ENCODE measurements at regions not wholly inside any gene's neighbourhood (a gene's known extent, or its start where the extent isn't known, plus 50 kb on each side); places are given as distances from the start of the nearest gene placed in this dataset.

- no peak overlapping the region for H3K27ac ChIP-seq (ENCODE audit: low read length)
- no peaks in the 10 kb centered on the region for H3K4me1 ChIP-seq (ENCODE audit: low read length)
- H4K20me1 ChIP-seq (ENCODE audit: insufficient read depth, low read length), result no peaks in the 10 kb centered on the region
- DNase-seq, result no peak
- no peak overlapping the region for H3K4me3 ChIP-seq (ENCODE audit: low read length)
- TF ChIP-seq EZH2 (optimal IDR thresholded peaks at IDR 0.05; ENCODE audit: low read depth, low read length) (no peak), CTCF (IDR thresholded peaks at IDR 0.05; ENCODE audit: low read length) (no peak), EZH2phosphoT487 (IDR thresholded peaks at IDR 0.05; ENCODE audit: low read length) (no peak)
- H3F3A ChIP-seq (ENCODE audit: insufficient read depth, low read length), result no peaks in the 10 kb centered on the region
- no peak overlapping the region for H3K9ac ChIP-seq (ENCODE audit: low read length)
- H3K36me3 ChIP-seq (replicated peaks; ENCODE audit: insufficient read depth, low read length), result no peaks in the 10 kb centered on the region
- H3K27me3 ChIP-seq (replicated peaks; ENCODE audit: insufficient read depth, low read length), result no peaks in the 10 kb centered on the region
- no peak overlapping the region for H2AFZ ChIP-seq (ENCODE audit: low read length)
- no peaks in the 10 kb centered on the region for H3K9me2 ChIP-seq (replicated peaks; ENCODE audit: insufficient read depth, low read length)
- no peak overlapping the region for H3K4me2 ChIP-seq (ENCODE audit: low read depth, low read length)
- no peaks in the 10 kb centered on the region for H3K79me2 ChIP-seq (ENCODE audit: low read length)
- H3K9me3 ChIP-seq (replicated peaks; ENCODE audit: insufficient read depth, low read length), result no peaks in the 10 kb centered on the region
Measured at GRCh38 chr2:237012577-237013267, 73.0 kb upstream of the COPS8 start.

GRCh38 chr2:237016121-237016915 is 69.4 kb upstream of the COPS8 start:
- H3K27ac ChIP-seq (ENCODE audit: low read length), result no peak overlapping the region
- no peaks in the 10 kb centered on the region for H4K20me1 ChIP-seq (ENCODE audit: insufficient read depth, low read length)
- H3F3A ChIP-seq (ENCODE audit: insufficient read depth, low read length), result no peaks in the 10 kb centered on the region
- H3K27me3 ChIP-seq (replicated peaks; ENCODE audit: insufficient read depth, low read length), result no peaks in the 10 kb centered on the region
- no peak overlapping the region for H2AFZ ChIP-seq (ENCODE audit: low read length)
- no peak for DNase-seq
- H3K4me3 ChIP-seq (ENCODE audit: low read length), result no peak overlapping the region
- no peak for TF ChIP-seq EZH2phosphoT487 (IDR thresholded peaks at IDR 0.05; ENCODE audit: low read length)
- H3K9ac ChIP-seq (ENCODE audit: low read length), result no peak overlapping the region
- H3K4me1 ChIP-seq (ENCODE audit: low read length), result no peaks in the 10 kb centered on the region
- no peaks in the 10 kb centered on the region for H3K36me3 ChIP-seq (replicated peaks; ENCODE audit: insufficient read depth, low read length)
- H3K4me2 ChIP-seq (ENCODE audit: low read depth, low read length), result no peak overlapping the region
- no peaks in the 10 kb centered on the region for H3K9me3 ChIP-seq (replicated peaks; ENCODE audit: insufficient read depth, low read length)
- no peaks in the 10 kb centered on the region for H3K79me2 ChIP-seq (ENCODE audit: low read length)
- no peaks in the 10 kb centered on the region for H3K9me2 ChIP-seq (replicated peaks; ENCODE audit: insufficient read depth, low read length)

- no peaks in the 10 kb centered on the region for H4K20me1 ChIP-seq (ENCODE audit: insufficient read depth, low read length)
- H3K9ac ChIP-seq (ENCODE audit: low read length), result no peak overlapping the region
- no peak overlapping the region for H2AFZ ChIP-seq (ENCODE audit: low read length)
- DNase-seq, result no peak
- TF ChIP-seq EZH2phosphoT487 (IDR thresholded peaks at IDR 0.05; ENCODE audit: low read length) (no peak), CTCF (IDR thresholded peaks at IDR 0.05; ENCODE audit: low read length) (no peak), EZH2 (optimal IDR thresholded peaks at IDR 0.05; ENCODE audit: low read depth, low read length) (no peak)
- no peaks in the 10 kb centered on the region for H3K27me3 ChIP-seq (replicated peaks; ENCODE audit: insufficient read depth, low read length)
- no peaks in the 10 kb centered on the region for H3K79me2 ChIP-seq (ENCODE audit: low read length)
- H3K27ac ChIP-seq (ENCODE audit: low read length), result no peak overlapping the region
- H3F3A ChIP-seq (ENCODE audit: insufficient read depth, low read length), result no peaks in the 10 kb centered on the region
- no peak overlapping the region for H3K4me2 ChIP-seq (ENCODE audit: low read depth, low read length)
- no peaks in the 10 kb centered on the region for H3K9me2 ChIP-seq (replicated peaks; ENCODE audit: insufficient read depth, low read length)
- H3K36me3 ChIP-seq (replicated peaks; ENCODE audit: insufficient read depth, low read length), result no peaks in the 10 kb centered on the region
- no peak overlapping the region for H3K4me3 ChIP-seq (ENCODE audit: low read length)
- no peaks in the 10 kb centered on the region for H3K9me3 ChIP-seq (replicated peaks; ENCODE audit: insufficient read depth, low read length)
- no peaks in the 10 kb centered on the region for H3K4me1 ChIP-seq (ENCODE audit: low read length)
Measured at GRCh38 chr2:237020090-237020489, 65.6 kb upstream of the COPS8 start.

GRCh38 chr2:237022533-237022932 is 63.2 kb upstream of the COPS8 start:
- TF ChIP-seq CTCF (IDR thresholded peaks at IDR 0.05; ENCODE audit: low read length), result no peak
- TF ChIP-seq EZH2phosphoT487 (IDR thresholded peaks at IDR 0.05; ENCODE audit: low read length), result no peak
- TF ChIP-seq EZH2 (optimal IDR thresholded peaks at IDR 0.05; ENCODE audit: low read depth, low read length), result no peak
- Histone ChIP-seq H3K79me2 (ENCODE audit: low read length) (no peaks in the 10 kb centered on the region), H3K4me2 (ENCODE audit: low read depth, low read length) (no peak overlapping the region), H3K9me2 (replicated peaks; ENCODE audit: insufficient read depth, low read length) (no peaks in the 10 kb centered on the region), H3F3A (ENCODE audit: insufficient read depth, low read length) (no peaks in the 10 kb centered on the region), H3K27ac (ENCODE audit: low read length) (no peak overlapping the region), H3K36me3 (replicated peaks; ENCODE audit: insufficient read depth, low read length) (no peaks in the 10 kb centered on the region), H2AFZ (ENCODE audit: low read length) (no peak overlapping the region), H3K27me3 (replicated peaks; ENCODE audit: insufficient read depth, low read length) (no peaks in the 10 kb centered on the region), H3K9ac (ENCODE audit: low read length) (no peak overlapping the region), H3K4me1 (ENCODE audit: low read length) (no peaks in the 10 kb centered on the region), H4K20me1 (ENCODE audit: insufficient read depth, low read length) (no peaks in the 10 kb centered on the region), H3K4me3 (ENCODE audit: low read length) (no peak overlapping the region), H3K9me3 (replicated peaks; ENCODE audit: insufficient read depth, low read length) (no peaks in the 10 kb centered on the region)
- DNase-seq, result no peak
